ENCODE measurements at regions not wholly inside any gene's neighbourhood (a gene's known extent, or its start where the extent isn't known, plus 50 kb on each side); places are given as distances from the start of the nearest gene placed in this dataset.
"Not testable (repeated sequence)": the region's sequence is repeated elsewhere in the genome, so short reads cannot be mapped to it uniquely, and the experiment has no call there.

GRCh38 chr2:81462420-81462819 lies 1157.9 kb upstream of the LRRTM1 start:
- Mint-ChIP-seq H3K27ac (no peak overlapping the region), H3K4me1 (no peaks in the 10 kb centered on the region), H3K27me3 (no peaks in the 10 kb centered on the region), H3K4me3 (no peak overlapping the region), H3K9me3 (ENCODE audit: low read depth) (peaks cover 7% of the 10 kb centered on the region), H3K36me3 (no peaks in the 10 kb centered on the region)
- DNase-seq (no peak), ATAC-seq (no peak)
- CTCF ChIA-PET = no interaction called here

GRCh38 chr2:81445176-81445575 lies 1140.6 kb upstream of the LRRTM1 start:
- Mint-ChIP-seq H3K27me3 (no peaks in the 10 kb centered on the region), H3K27ac (no peak overlapping the region), H3K4me1 (no peaks in the 10 kb centered on the region), H3K4me3 (no peak overlapping the region), H3K9me3 (ENCODE audit: low read depth) (peaks cover 19% of the 10 kb centered on the region), H3K36me3 (no peaks in the 10 kb centered on the region)
- CTCF ChIA-PET = no interaction called here
- no peak for ATAC-seq
- no peak for DNase-seq

GRCh38 chr2:81437456-81438000 lies 1133.0 kb upstream of the LRRTM1 start:
- no peaks in the 10 kb centered on the region for H3K27me3 Mint-ChIP-seq
- CTCF ChIA-PET = no interaction called here
- H3K9me3 Mint-ChIP-seq (ENCODE audit: low read depth) = peaks cover 16% of the 10 kb centered on the region
- no peak overlapping the region for H3K4me3 Mint-ChIP-seq
- H3K36me3 Mint-ChIP-seq = no peaks in the 10 kb centered on the region
- ATAC-seq (no peak), DNase-seq (no peak)
- H3K4me1 Mint-ChIP-seq = no peaks in the 10 kb centered on the region
- H3K27ac Mint-ChIP-seq = no peak overlapping the region

GRCh38 chr2:81436256-81436655 lies 1131.7 kb upstream of the LRRTM1 start:
- no peak overlapping the region for H3K27ac Mint-ChIP-seq
- CTCF ChIA-PET = no interaction called here

GRCh38 chr2:81412681-81413080 lies 1108.1 kb upstream of the LRRTM1 start:
- Mint-ChIP-seq H3K9me3 (ENCODE audit: low read depth) (peaks cover 4% of the 10 kb centered on the region), H3K27me3 (no peaks in the 10 kb centered on the region), H3K4me1 (no peaks in the 10 kb centered on the region), H3K36me3 (no peaks in the 10 kb centered on the region), H3K4me3 (no peak overlapping the region), H3K27ac (no peak overlapping the region)
- DNase-seq (no peak), ATAC-seq (no peak)
- CTCF ChIA-PET = no interaction called here

More at GRCh38 chr2:81436256-81436655, 1131.7 kb upstream of the LRRTM1 start:
- Mint-ChIP-seq H3K4me3 (no peak overlapping the region), H3K36me3 (no peaks in the 10 kb centered on the region), H3K4me1 (no peaks in the 10 kb centered on the region), H3K9me3 (ENCODE audit: low read depth) (peaks cover 12% of the 10 kb centered on the region), H3K27me3 (no peaks in the 10 kb centered on the region)
- no peak for DNase-seq
- ATAC-seq = no peak

- Mint-ChIP-seq H3K27me3 (no peaks in the 10 kb centered on the region), H3K9me3 (ENCODE audit: low read depth) (peaks cover 9% of the 10 kb centered on the region), H3K36me3 (no peaks in the 10 kb centered on the region), H3K27ac (no peak overlapping the region), H3K4me3 (no peak overlapping the region), H3K4me1 (no peaks in the 10 kb centered on the region)
- CTCF ChIA-PET = no interaction called here
- DNase-seq = no peak
- ATAC-seq = no peak
Measured at GRCh38 chr2:81403508-81403907, 1099.0 kb upstream of the LRRTM1 start.

GRCh38 chr2:81396417-81397019 lies 1092.0 kb upstream of the LRRTM1 start:
- Mint-ChIP-seq H3K4me1 (no peaks in the 10 kb centered on the region), H3K27ac (no peak overlapping the region), H3K36me3 (no peaks in the 10 kb centered on the region), H3K27me3 (no peaks in the 10 kb centered on the region), H3K9me3 (ENCODE audit: low read depth) (peaks cover 9% of the 10 kb centered on the region), H3K4me3 (no peak overlapping the region)
- DNase-seq (no peak), ATAC-seq (no peak)
- CTCF ChIA-PET = no interaction called here

GRCh38 chr2:81395746-81396145 lies 1091.2 kb upstream of the LRRTM1 start:
- H3K9me3 Mint-ChIP-seq (ENCODE audit: low read depth) = peaks cover 11% of the 10 kb centered on the region
- H3K36me3 Mint-ChIP-seq = no peaks in the 10 kb centered on the region
- H3K4me3 Mint-ChIP-seq = no peak overlapping the region
- CTCF ChIA-PET = no interaction called here
- no peak for DNase-seq
- H3K27ac Mint-ChIP-seq = no peak overlapping the region
- H3K4me1 Mint-ChIP-seq = no peaks in the 10 kb centered on the region
- ATAC-seq = no peak
- H3K27me3 Mint-ChIP-seq = no peaks in the 10 kb centered on the region

- Mint-ChIP-seq H3K4me3 (no peak overlapping the region), H3K4me1 (no peaks in the 10 kb centered on the region), H3K27ac (no peak overlapping the region), H3K36me3 (no peaks in the 10 kb centered on the region), H3K9me3 (ENCODE audit: low read depth) (peaks cover 16% of the 10 kb centered on the region), H3K27me3 (no peaks in the 10 kb centered on the region)
- CTCF ChIA-PET = no interaction called here
- no peak for DNase-seq
- no peak for ATAC-seq
Measured at GRCh38 chr2:81389203-81389602, 1084.7 kb upstream of the LRRTM1 start.

GRCh38 chr2:81363800-81364199 lies 1059.2 kb upstream of the LRRTM1 start:
- Mint-ChIP-seq H3K27ac (no peak overlapping the region), H3K4me3 (no peak overlapping the region), H3K36me3 (no peaks in the 10 kb centered on the region), H3K27me3 (no peaks in the 10 kb centered on the region), H3K9me3 (ENCODE audit: low read depth) (peaks cover 21% of the 10 kb centered on the region), H3K4me1 (no peaks in the 10 kb centered on the region)
- ATAC-seq (no peak), DNase-seq (no peak)
- CTCF ChIA-PET = no interaction called here

GRCh38 chr2:81362468-81362867 lies 1057.9 kb upstream of the LRRTM1 start:
- ATAC-seq, H3K4me3 Mint-ChIP-seq, H3K27ac Mint-ChIP-seq, H3K36me3 Mint-ChIP-seq, H3K4me1 Mint-ChIP-seq, CTCF ChIA-PET, DNase-seq, H3K27me3 Mint-ChIP-seq: not testable (repeated sequence)
- H3K9me3 Mint-ChIP-seq (ENCODE audit: low read depth) = peaks cover 16% of the 10 kb centered on the region

GRCh38 chr2:81355436-81355835 lies 1050.9 kb upstream of the LRRTM1 start:
- Mint-ChIP-seq H3K4me1 (no peaks in the 10 kb centered on the region), H3K36me3 (no peaks in the 10 kb centered on the region), H3K27me3 (no peaks in the 10 kb centered on the region), H3K9me3 (ENCODE audit: low read depth) (peaks cover 14% of the 10 kb centered on the region), H3K4me3 (no peak overlapping the region), H3K27ac (no peak overlapping the region)
- CTCF ChIA-PET = no interaction called here
- DNase-seq (no peak), ATAC-seq (no peak)

GRCh38 chr2:81334046-81334445 lies 1029.5 kb upstream of the LRRTM1 start:
- Mint-ChIP-seq H3K4me1 (no peaks in the 10 kb centered on the region), H3K9me3 (ENCODE audit: low read depth) (peaks cover 2% of the 10 kb centered on the region), H3K4me3 (no peak overlapping the region), H3K36me3 (no peaks in the 10 kb centered on the region), H3K27me3 (no peaks in the 10 kb centered on the region), H3K27ac (no peak overlapping the region)
- ATAC-seq = no peak
- DNase-seq = no peak
- CTCF ChIA-PET = no interaction called here

GRCh38 chr2:81328968-81329367 lies 1024.4 kb upstream of the LRRTM1 start:
- no peaks in the 10 kb centered on the region for H3K27me3 Mint-ChIP-seq
- H3K9me3 Mint-ChIP-seq (ENCODE audit: low read depth) = peaks cover 6% of the 10 kb centered on the region
- ATAC-seq (no peak), DNase-seq (no peak)
- no peak overlapping the region for H3K27ac Mint-ChIP-seq
- no peaks in the 10 kb centered on the region for H3K4me1 Mint-ChIP-seq
- no peak overlapping the region for H3K4me3 Mint-ChIP-seq
- H3K36me3 Mint-ChIP-seq = no peaks in the 10 kb centered on the region
- CTCF ChIA-PET = no interaction called here

- Mint-ChIP-seq H3K9me3 (ENCODE audit: low read depth) (peaks cover 11% of the 10 kb centered on the region), H3K4me1 (no peaks in the 10 kb centered on the region), H3K27ac (no peak overlapping the region), H3K36me3 (no peaks in the 10 kb centered on the region), H3K27me3 (no peaks in the 10 kb centered on the region), H3K4me3 (no peak overlapping the region)
- CTCF ChIA-PET = no interaction called here
- DNase-seq (no peak), ATAC-seq (no peak)
Measured at GRCh38 chr2:81327911-81328310, 1023.4 kb upstream of the LRRTM1 start.

Measured in activated CD8-positive, alpha-beta memory T cell treated with anti-CD3 and anti-CD28 coated beads, Interleukin-2, amount 10 ng/mL, durations not matched to agents 7 days and 5 days (primary cell).